ENCODE measurements at regions not wholly inside any gene's neighbourhood (a gene's known extent, or its start where the extent isn't known, plus 50 kb on each side); places are given as distances from the start of the nearest gene placed in this dataset.

- no peak for DNase-seq
These were observed 767.6 kb upstream of the EEF2KMT start for GRCh38 chr16:5865236-5865635.

- no peak for DNase-seq
These were observed 765.5 kb upstream of the EEF2KMT start for GRCh38 chr16:5863071-5863606.

- no peak for DNase-seq
These were observed 764.7 kb upstream of the EEF2KMT start for GRCh38 chr16:5862103-5862840.

GRCh38 chr16:5861241-5861640 is 763.6 kb upstream of the EEF2KMT start:
- DNase-seq = no peak

GRCh38 chr16:5858180-5858579 is 760.6 kb upstream of the EEF2KMT start:
- DNase-seq = no peak

GRCh38 chr16:5854027-5854426 is 756.4 kb upstream of the EEF2KMT start:
- no peak for DNase-seq

GRCh38 chr16:5852151-5852550 is 754.6 kb upstream of the EEF2KMT start:
- no peak for DNase-seq

GRCh38 chr16:5851393-5851982 is 753.9 kb upstream of the EEF2KMT start:
- no peak for DNase-seq

- DNase-seq = no peak
These were observed 753.2 kb upstream of the EEF2KMT start for GRCh38 chr16:5850632-5851392.

GRCh38 chr16:5845046-5845445 is 747.5 kb upstream of the EEF2KMT start:
- DNase-seq = no peak

- no peak for DNase-seq
These were observed 744.4 kb upstream of the EEF2KMT start for GRCh38 chr16:5841974-5842373.

- DNase-seq = no peak
These were observed 741.1 kb upstream of the EEF2KMT start for GRCh38 chr16:5838725-5839124.

- DNase-seq = no peak
These were observed 740.5 kb upstream of the EEF2KMT start for GRCh38 chr16:5838071-5838470.

- DNase-seq = no peak
These were observed 739.5 kb upstream of the EEF2KMT start for GRCh38 chr16:5837007-5837670.

GRCh38 chr16:5835876-5836275 is 738.3 kb upstream of the EEF2KMT start:
- no peak for DNase-seq

- DNase-seq = no peak
These were observed 728.7 kb upstream of the EEF2KMT start for GRCh38 chr16:5826332-5826731.

- DNase-seq = no peak
These were observed 722.9 kb upstream of the EEF2KMT start for GRCh38 chr16:5820472-5820871.

- DNase-seq = no peak
These were observed 718.1 kb upstream of the EEF2KMT start for GRCh38 chr16:5815570-5816237.

GRCh38 chr16:5801396-5801795 is 703.8 kb upstream of the EEF2KMT start:
- DNase-seq = no peak

GRCh38 chr16:5793556-5793955 is 696.0 kb upstream of the EEF2KMT start:
- DNase-seq = no peak

- DNase-seq = no peak
These were observed 693.5 kb upstream of the EEF2KMT start for GRCh38 chr16:5791011-5791657.

- DNase-seq = no peak
These were observed 692.9 kb upstream of the EEF2KMT start for GRCh38 chr16:5790512-5790911.

Data from NCI-H748 treated with DMSO at 0.1 percent for 48 hours (cell line).